GM19452 (cell line): ENCODE measurements at regions not wholly inside any gene's neighbourhood (a gene's known extent, or its start where the extent isn't known, plus 50 kb on each side); places are given as distances from the start of the nearest gene placed in this dataset.
"Not testable (repeated sequence)": the region's sequence is repeated elsewhere in the genome, so short reads cannot be mapped to it uniquely, and the experiment has no call there.

Experiments
- ATAC-seq: cut with Tn5 transposase; IDR thresholded peaks from one replicate; pipeline ENCODE4 v1.9.1; 2021; ENCODE audit not compliant: unreplicated experiment

DNA sequence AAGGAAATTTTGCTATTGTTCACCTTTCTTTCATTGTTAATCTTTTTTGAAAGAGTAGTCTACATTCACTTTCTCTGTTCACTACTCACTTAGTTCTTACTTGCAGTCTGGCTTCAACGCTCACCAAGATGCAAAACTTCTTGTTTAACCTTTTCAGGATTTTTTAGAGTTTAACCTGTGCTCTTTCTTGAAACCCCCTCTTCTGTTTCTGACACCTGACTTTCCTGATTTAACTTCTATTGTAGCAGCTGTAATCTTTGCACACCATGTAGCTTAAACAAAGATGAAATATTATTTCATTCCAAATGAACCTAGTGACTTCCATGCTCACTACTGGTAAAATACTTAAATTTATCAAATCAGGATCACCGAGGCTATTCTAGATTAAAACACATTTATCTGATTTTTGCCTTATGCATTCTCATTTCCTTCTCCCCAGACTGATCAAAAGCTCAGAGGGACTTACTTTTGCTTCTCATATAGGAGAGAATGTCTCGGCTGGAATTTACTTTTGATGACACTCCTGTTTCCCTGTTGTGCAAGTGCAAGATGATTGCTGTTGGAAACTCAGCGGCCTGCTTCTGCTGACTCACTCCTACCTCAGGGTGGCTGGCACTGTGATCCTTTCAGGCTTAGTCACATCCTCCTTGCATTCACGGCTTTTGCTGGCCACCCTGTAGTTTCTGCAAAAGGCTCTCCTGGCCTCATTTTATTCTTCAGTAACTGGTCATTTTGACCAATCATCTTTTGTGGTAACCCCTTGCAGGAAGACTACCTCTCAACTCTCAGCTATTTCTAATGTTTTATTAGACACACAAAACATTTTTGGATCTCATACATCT is 109.3 kb upstream of the IFNE start:
- peak; percentile 85 for ATAC-seq

DNA sequence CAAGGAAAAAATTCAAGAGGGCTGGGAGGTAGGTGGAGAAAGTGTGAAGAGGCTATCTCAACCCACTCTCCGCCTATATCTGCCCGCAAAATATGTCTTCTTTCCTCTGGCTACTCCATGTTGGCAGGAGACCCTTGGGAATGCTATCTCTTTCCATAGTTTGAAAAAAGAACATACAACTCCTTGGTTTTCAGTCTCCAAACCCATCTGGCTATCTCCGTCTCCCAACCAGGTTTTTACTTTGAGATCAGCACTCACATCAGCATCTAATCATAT is 109.9 kb upstream of the IFNE start:
- peak; percentile 12 for ATAC-seq

DNA sequence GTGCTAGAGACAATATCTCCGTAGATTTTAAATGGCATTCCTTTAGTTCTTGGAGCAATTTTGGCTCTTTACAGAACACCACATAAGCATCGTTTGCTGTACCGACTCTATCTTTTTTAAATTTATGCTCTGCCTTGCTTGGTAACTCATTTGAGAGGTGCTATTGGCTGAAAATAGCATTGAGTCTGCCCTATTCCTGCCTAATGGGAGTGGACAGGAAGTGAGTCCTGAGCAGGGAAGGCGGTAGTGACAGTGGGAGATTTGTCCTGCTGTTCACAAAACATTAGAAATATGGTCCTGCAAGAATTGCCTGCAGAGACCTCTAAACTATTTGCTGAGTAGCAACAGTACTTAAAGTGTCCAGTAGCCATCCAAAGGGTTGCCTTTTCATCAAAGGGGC is 115.2 kb upstream of the IFNE start:
- ATAC-seq: no peak

DNA sequence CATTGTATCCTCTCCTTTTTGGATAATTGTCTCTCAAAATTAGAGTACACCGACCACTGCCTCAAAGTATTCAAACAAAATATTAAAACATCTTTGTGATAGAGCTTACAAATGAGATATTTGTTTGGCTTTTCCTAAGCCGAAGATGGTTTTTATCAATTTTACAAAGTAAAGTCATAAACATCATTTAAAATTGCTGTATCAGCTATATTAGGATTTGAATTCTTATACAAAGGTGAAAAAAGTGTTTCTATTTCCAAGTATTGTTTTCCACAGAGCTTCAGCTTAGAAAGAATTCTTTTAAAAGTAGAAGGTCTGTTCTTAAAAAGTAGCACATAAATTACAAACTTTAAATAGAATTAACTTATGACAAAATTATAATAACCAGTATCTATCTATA is 116.6 kb upstream of the IFNE start:
- ATAC-seq: no peak

- ATAC-seq: no peak
Measured at GRCh38 chr9:21605489-21605931, 123.4 kb upstream of the IFNE start.

GRCh38 chr9:21607576-21607975 is 125.5 kb upstream of the IFNE start:
- no peak for ATAC-seq

GRCh38 chr9:21608200-21608599 is 126.1 kb upstream of the IFNE start:
- ATAC-seq: no peak

GRCh38 chr9:21609506-21609905 is 127.4 kb upstream of the IFNE start:
- ATAC-seq: no peak

DNA sequence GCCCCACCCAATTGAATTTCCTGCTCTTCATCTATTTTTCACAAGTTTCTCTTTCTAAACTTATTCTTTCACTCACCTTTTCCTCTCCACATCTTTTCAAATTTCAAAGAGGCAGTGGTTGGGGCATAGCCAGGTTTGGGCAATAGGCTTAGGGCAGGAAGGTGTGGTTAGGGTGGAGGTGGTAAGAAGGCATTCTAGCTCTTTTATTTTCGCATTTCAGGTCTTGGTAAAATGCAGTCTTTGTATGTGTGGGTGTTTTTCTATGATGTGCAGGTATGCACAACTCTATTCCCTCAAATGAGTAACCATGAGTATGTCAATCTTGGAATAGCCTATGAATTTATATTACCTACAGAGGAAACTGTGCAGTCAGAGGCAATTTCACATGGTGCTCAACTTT is 129.8 kb upstream of the IFNE start:
- ATAC-seq: no peak

DNA sequence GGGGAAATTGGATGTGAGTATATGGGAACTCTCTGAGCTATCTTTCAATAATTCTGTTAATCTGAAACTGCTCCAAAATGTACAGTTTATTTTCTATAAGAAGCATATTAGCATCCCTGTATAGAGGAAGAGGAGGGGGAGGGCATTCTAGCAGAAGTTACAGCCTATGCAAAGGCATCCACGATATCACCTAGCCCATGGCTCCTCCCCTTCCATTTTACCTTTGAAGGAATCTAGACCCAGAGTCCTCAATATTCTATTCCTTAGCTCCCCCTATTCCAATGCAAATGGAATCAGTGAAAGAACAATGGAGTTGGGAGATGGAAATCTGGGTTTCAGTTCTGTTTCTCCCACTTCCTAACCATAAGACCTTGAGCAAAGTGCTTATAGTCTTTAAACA is 132.9 kb upstream of the IFNE start:
- no peak for ATAC-seq

GRCh38 chr9:21615446-21615845 is 133.3 kb upstream of the IFNE start:
- no peak for ATAC-seq

- no peak for ATAC-seq
Measured at GRCh38 chr9:21616082-21616778, 134.1 kb upstream of the IFNE start.

DNA sequence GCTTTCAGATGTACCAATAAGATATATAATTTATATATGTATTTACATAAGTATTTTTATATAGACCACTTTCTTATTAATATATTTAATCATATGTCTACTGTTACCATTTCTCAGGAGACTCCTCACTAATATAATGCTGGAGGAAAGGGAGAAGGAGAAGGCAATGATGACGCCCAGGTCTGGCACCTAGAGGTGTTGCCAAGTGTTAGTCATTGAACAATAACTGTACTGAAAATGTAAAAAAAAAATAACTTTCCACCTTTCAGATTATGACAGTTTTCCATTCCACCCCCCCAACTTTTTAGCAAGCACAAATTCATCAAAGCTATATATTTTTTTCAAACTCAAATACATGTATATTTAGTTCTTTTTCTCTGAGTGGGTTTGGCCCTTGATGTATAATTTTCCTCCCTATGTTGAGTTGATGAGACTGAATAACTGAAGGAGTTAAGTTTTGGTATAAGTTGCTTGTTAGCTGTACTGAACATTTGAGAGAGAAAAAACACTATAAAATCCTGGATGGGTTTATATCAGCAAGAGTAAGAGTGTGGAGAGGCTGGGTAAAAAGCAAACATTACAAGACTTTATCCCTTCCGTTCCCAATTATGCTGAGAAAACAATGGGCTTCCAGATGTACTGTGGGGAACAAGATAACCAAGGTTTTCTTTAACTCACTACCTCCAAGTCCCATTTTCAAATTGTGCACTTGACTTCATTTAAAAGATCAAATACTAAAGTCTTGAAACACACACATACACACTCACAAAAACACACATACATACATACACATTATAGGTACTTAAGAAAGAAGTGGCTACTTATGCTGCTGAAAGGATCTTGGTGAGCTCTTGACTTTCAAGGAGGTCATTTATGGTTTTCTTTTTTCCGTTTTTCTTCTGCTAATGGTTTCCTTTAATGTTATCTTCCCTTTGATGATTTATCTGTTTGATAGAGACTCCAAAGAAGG is 142.8 kb upstream of the IFNE start:
- no peak for ATAC-seq

DNA sequence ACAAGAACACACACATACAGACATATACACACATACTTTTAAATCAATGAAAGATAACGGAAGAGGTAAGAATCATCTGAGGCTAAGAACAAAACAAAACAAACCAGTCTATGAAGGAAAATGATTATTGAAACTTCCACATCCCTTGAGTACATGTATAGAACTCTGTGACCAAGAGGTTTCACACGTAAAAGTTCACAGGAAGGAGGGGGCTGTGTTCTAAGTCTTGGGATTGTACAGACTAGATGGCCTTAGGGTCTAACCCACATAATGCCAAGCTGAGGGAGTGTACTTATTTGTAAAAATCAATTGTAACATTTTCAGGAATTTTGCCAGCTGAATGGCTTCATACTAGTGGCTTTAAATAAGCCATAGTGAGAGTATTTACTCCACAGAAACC is 144.4 kb upstream of the IFNE start:
- no peak for ATAC-seq

- not testable (repeated sequence) for ATAC-seq
Measured at GRCh38 chr9:21628954-21629353, 146.8 kb upstream of the IFNE start.

GRCh38 chr9:21634951-21635350 is 152.8 kb upstream of the IFNE start:
- no peak for ATAC-seq

- no peak for ATAC-seq
Measured at GRCh38 chr9:21638104-21638503, 156.0 kb upstream of the IFNE start.

GRCh38 chr9:21653091-21653490 is 149.3 kb upstream of the MTAP start:
- no peak for ATAC-seq

- ATAC-seq: no peak
Measured at GRCh38 chr9:21653589-21653988, 148.8 kb upstream of the MTAP start.

GRCh38 chr9:21656776-21657674 is 145.4 kb upstream of the MTAP start:
- no peak for ATAC-seq
